Endothelial cell of umbilical vein (primary cell): ENCODE measurements at regions not wholly inside any gene's neighbourhood (a gene's known extent, or its start where the extent isn't known, plus 50 kb on each side); places are given as distances from the start of the nearest gene placed in this dataset.

Source experiments
- BruUV-seq: library from RNA; stranded (reverse); fragments of 400-500 nt; replicated peaks from 2 replicates; lab custom pipeline; 2021; lab: Mats Ljungman, UMichigan
- CTCF ChIA-PET: fragments of 300-600, 350-600 bp; sonication (Branson Sonifier 250); formaldehyde crosslinking; loops from one replicate; lab custom pipeline; 2021; ENCODE audit warnings: antibody characterized with exemption, inconsistent platforms; lab: Charles Lee
- POLR2A ChIA-PET: fragments of 300-600, 350-600 bp; sonication (Branson Sonifier 250); formaldehyde crosslinking; loops from one replicate; lab custom pipeline; 2021; ENCODE audit warnings: antibody characterized with exemption, inconsistent platforms; lab: Charles Lee
- DNase-seq: peaks from one replicate; pipeline ENCODE4 v3.0.0-alpha.2; 2011; ENCODE audit warnings: low read depth, low spot score
- FAIRE-seq: peaks from 2 replicates; lab custom pipeline; 2011; peaks lifted over from hg19 to GRCh38; lab: Jason Lieb, UNC
- H2AFZ ChIP-seq: 2 replicates; pipeline ENCODE4 v1.6.0; 2012; ENCODE audit warnings: low read depth, low read length, control low read depth, inconsistent platforms
- H3K27ac ChIP-seq: 2 replicates; pipeline ENCODE4 v1.5.1; 2011; ENCODE audit warnings: low read depth, mild to moderate bottlenecking, control low read depth, low read length, moderate library complexity; ENCODE audit not compliant: insufficient read depth
- H3K27me3 ChIP-seq, 2 experiments: 2 replicates each; pipeline versions ENCODE4 v1.6.0 to v1.6.1; 2011; ENCODE audit warnings: low read length in 2 of 2, mixed read lengths in 1 of 2; ENCODE audit not compliant: control insufficient read depth in 2 of 2, insufficient read depth in 2 of 2
- H3K36me3 ChIP-seq, 2 experiments: 2 replicates in 1 of 2; 3 replicates in 1 of 2; pipeline ENCODE4 v1.5.1; 2011; ENCODE audit warnings: low read length in 2 of 2, mild to moderate bottlenecking in 1 of 2, moderate library complexity in 1 of 2; ENCODE audit not compliant: control insufficient read depth in 2 of 2, insufficient read depth in 2 of 2; ENCODE audit errors: extremely low read depth in 1 of 2
- H3K4me1 ChIP-seq: 3 replicates; pipeline ENCODE4 v1.5.1; 2011; ENCODE audit warnings: mild to moderate bottlenecking, low read length; ENCODE audit not compliant: control insufficient read depth, insufficient read depth; ENCODE audit errors: extremely low read depth
- H3K4me2 ChIP-seq: 2 replicates; pipeline ENCODE4 v1.6.1; 2011; ENCODE audit warnings: low read length, control low read depth, mixed read lengths; ENCODE audit not compliant: insufficient read depth
- H3K4me3 ChIP-seq, 3 experiments: fragments of 200-600 bp in 1 of 3; sonication (generic), shearing (Covaris generic) in 1 of 3; replicated peaks in 1 of 3; 2 replicates each; pipeline ENCODE4 v1.5.1; 2011 to 2016; ENCODE audit warnings: control low read depth in 3 of 3, low read length in 3 of 3, mild to moderate bottlenecking in 2 of 3, inconsistent platforms in 1 of 3, low read depth in 1 of 3, moderate library complexity in 1 of 3; ENCODE audit not compliant: insufficient read depth in 1 of 3
- H3K79me2 ChIP-seq: 2 replicates; pipeline ENCODE4 v1.6.0; 2012; ENCODE audit warnings: low read length, inconsistent platforms; ENCODE audit not compliant: control insufficient read depth, insufficient read depth
- H3K9ac ChIP-seq: replicated peaks from 2 replicates; pipeline ENCODE3; 2011; ENCODE audit warnings: low read length, control low read depth; ENCODE audit not compliant: insufficient read depth; ENCODE audit errors: extremely low read depth
- H3K9me1 ChIP-seq: replicated peaks from 3 replicates; pipeline ENCODE4 v1.6.0; 2011; ENCODE audit warnings: mild to moderate bottlenecking, low read length; ENCODE audit not compliant: control insufficient read depth, insufficient read depth; ENCODE audit errors: extremely low read depth
- H3K9me3 ChIP-seq: replicated peaks from 2 replicates; pipeline ENCODE4 v1.5.1; 2012; ENCODE audit warnings: low read length, inconsistent platforms; ENCODE audit not compliant: control insufficient read depth, insufficient read depth
- H4K20me1 ChIP-seq: replicated peaks from 2 replicates; pipeline ENCODE3; 2011; ENCODE audit warnings: mild to moderate bottlenecking, low read length; ENCODE audit not compliant: control insufficient read depth, insufficient read depth; ENCODE audit errors: extremely low read depth
- EZH2 ChIP-seq: IDR thresholded peaks from 2 replicates; pipeline ENCODE4 v1.6.1; 2012; ENCODE audit warnings: borderline replicate concordance, low read depth, mild to moderate bottlenecking, moderate library complexity, low read length, inconsistent platforms; ENCODE audit not compliant: severe bottlenecking
- FOS ChIP-seq: IDR thresholded peaks from 2 replicates; pipeline ENCODE4 v1.6.1; 2011; ENCODE audit warnings: mild to moderate bottlenecking, low read length, moderate library complexity, borderline replicate concordance; ENCODE audit not compliant: insufficient read depth
- GATA2 ChIP-seq: IDR thresholded peaks from 2 replicates; pipeline ENCODE4 v1.7.0; 2011; ENCODE audit warnings: low read depth, mild to moderate bottlenecking, moderate library complexity, mixed read lengths, low read length; ENCODE audit not compliant: insufficient read length, insufficient read depth
- JUN ChIP-seq: IDR thresholded peaks from 2 replicates; pipeline ENCODE4 v1.6.1; 2011; ENCODE audit warnings: borderline replicate concordance, low read depth; ENCODE audit not compliant: insufficient read length, insufficient read depth
- MYC ChIP-seq: IDR thresholded peaks from one replicate; pipeline ENCODE4 v1.6.1; 2011; ENCODE audit warnings: mild to moderate bottlenecking, low read depth, low read length
- POLR2A ChIP-seq: IDR thresholded peaks from 2 replicates; pipeline ENCODE4 v1.6.1; 2012; ENCODE audit warnings: low read depth, mild to moderate bottlenecking, control low read depth, low read length
- POLR2AphosphoS5 ChIP-seq: IDR thresholded peaks from 2 replicates; pipeline ENCODE4 v1.6.1; 2012; ENCODE audit warnings: low read depth, mild to moderate bottlenecking, control low read depth, low read length, moderate library complexity; ENCODE audit not compliant: insufficient read depth
- dilution Hi-C: fragments of 300-500 bp; cut with MboI; formaldehyde crosslinking; loops from one replicate; pipeline ENCODE4 v1.15.0; 2019; ENCODE audit warnings: low sequenced_read_pairs; ENCODE audit not compliant: extremely low pct_ligation_motif_present
- intact Hi-C: fragments of 100-400 bp; cut with micrococcal nuclease; formaldehyde crosslinking; loops from one replicate; pipeline ENCODE4 v1.10.0; 2022
- TF ChIP-seq, protein P1 (sequence below), 2 donors: IDR thresholded peaks; 1 replicate in 1 of 2; 2 replicates in 1 of 2; pipeline ENCODE4 v1.5.1; 2011; ENCODE audit warnings: low read length in 2 of 2, mild to moderate bottlenecking in 2 of 2, moderate library complexity in 2 of 2, control low read depth in 1 of 2, inconsistent platforms in 1 of 2, low read depth in 1 of 2; ENCODE audit not compliant: insufficient read depth in 1 of 2; ENCODE audit errors: extremely low read depth in 1 of 2
- TF ChIP-seq, protein P2 (sequence below): IDR thresholded peaks from 2 replicates; pipeline ENCODE4 v1.6.1; 2011; ENCODE audit not compliant: insufficient read depth, insufficient read length

GRCh38 chr1:5747426-5748285, 244.6 kb downstream of the NPHP4 start:
- Histone ChIP-seq H3K4me2 (no peak overlapping the region), H3K27me3 (no peaks in the 10 kb centered on the region), H3K4me3 (no peak overlapping the region), H2AFZ (no peak overlapping the region), H3K9me1 (no peaks in the 10 kb centered on the region), H3K9me3 (no peaks in the 10 kb centered on the region), H3K79me2 (no peaks in the 10 kb centered on the region), H3K36me3 (no peaks in the 10 kb centered on the region), H3K9ac (no peak overlapping the region), H3K27ac (no peak overlapping the region), H3K4me1 (no peaks in the 10 kb centered on the region), H4K20me1 (no peaks in the 10 kb centered on the region)
- dilution Hi-C loops: no loop called here
- intact Hi-C loops: no loop called here
- FAIRE-seq (no peak), DNase-seq (no peak)
- BruUV-seq: no TSS peak
- CTCF ChIA-PET: no interaction called here
- POLR2A ChIA-PET: no interaction called here
- TF ChIP-seq POLR2A (no peak), MYC (no peak), FOS (no peak), POLR2AphosphoS5 (no peak), JUN (no peak), EZH2 (no peak), GATA2 (no peak)
- TF ChIP-seq, protein P1, sequence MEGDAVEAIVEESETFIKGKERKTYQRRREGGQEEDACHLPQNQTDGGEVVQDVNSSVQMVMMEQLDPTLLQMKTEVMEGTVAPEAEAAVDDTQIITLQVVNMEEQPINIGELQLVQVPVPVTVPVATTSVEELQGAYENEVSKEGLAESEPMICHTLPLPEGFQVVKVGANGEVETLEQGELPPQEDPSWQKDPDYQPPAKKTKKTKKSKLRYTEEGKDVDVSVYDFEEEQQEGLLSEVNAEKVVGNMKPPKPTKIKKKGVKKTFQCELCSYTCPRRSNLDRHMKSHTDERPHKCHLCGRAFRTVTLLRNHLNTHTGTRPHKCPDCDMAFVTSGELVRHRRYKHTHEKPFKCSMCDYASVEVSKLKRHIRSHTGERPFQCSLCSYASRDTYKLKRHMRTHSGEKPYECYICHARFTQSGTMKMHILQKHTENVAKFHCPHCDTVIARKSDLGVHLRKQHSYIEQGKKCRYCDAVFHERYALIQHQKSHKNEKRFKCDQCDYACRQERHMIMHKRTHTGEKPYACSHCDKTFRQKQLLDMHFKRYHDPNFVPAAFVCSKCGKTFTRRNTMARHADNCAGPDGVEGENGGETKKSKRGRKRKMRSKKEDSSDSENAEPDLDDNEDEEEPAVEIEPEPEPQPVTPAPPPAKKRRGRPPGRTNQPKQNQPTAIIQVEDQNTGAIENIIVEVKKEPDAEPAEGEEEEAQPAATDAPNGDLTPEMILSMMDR (IDR thresholded peaks at IDR 0.05; ENCODE audit: extremely low read depth in 1 of 2, insufficient read depth in 1 of 2, low read depth in 1 of 2, low read length in 2 of 2): no peak
- TF ChIP-seq, protein P2, sequence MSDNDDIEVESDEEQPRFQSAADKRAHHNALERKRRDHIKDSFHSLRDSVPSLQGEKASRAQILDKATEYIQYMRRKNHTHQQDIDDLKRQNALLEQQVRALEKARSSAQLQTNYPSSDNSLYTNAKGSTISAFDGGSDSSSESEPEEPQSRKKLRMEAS: no peak
